ENCODE measurements at regions not wholly inside any gene's neighbourhood (a gene's known extent, or its start where the extent isn't known, plus 50 kb on each side); places are given as distances from the start of the nearest gene placed in this dataset.

GRCh38 chr1:30627994-30628393, 95.4 kb downstream of the MATN1 start:
- no peak overlapping the region for H3K27ac Mint-ChIP-seq
- no peak overlapping the region for H3K4me3 Mint-ChIP-seq
- H3K36me3 Mint-ChIP-seq (ENCODE audit: low read depth) = no peaks in the 10 kb centered on the region
- TF ChIP-seq CTCF (IDR thresholded peaks at IDR 0.05; ENCODE audit: unreplicated experiment in 3 of 3) = no peak
- H3K9me3 Mint-ChIP-seq = peaks cover 28% of the 10 kb centered on the region
- H3K27me3 Mint-ChIP-seq (ENCODE audit: low read depth) = peaks cover 29% of the 10 kb centered on the region
- no peaks in the 10 kb centered on the region for H3K4me1 Mint-ChIP-seq

- Mint-ChIP-seq H3K4me3 (no peak overlapping the region), H3K36me3 (ENCODE audit: low read depth) (no peaks in the 10 kb centered on the region), H3K27me3 (ENCODE audit: low read depth) (peaks cover 26% of the 10 kb centered on the region), H3K9me3 (peaks cover 30% of the 10 kb centered on the region), H3K4me1 (no peaks in the 10 kb centered on the region), H3K27ac (no peak overlapping the region)
- no peak for TF ChIP-seq CTCF (IDR thresholded peaks at IDR 0.05; ENCODE audit: unreplicated experiment in 3 of 3)
Observed at GRCh38 chr1:30627206-30627605, 96.2 kb downstream of the MATN1 start.

GRCh38 chr1:30623431-30623830, 100.0 kb downstream of the MATN1 start:
- Mint-ChIP-seq H3K27ac (no peak overlapping the region), H3K4me3 (no peak overlapping the region), H3K27me3 (ENCODE audit: low read depth) (peaks cover 40% of the 10 kb centered on the region), H3K9me3 (peaks cover 30% of the 10 kb centered on the region), H3K36me3 (ENCODE audit: low read depth) (no peaks in the 10 kb centered on the region), H3K4me1 (no peaks in the 10 kb centered on the region)
- TF ChIP-seq CTCF (IDR thresholded peaks at IDR 0.05; ENCODE audit: unreplicated experiment in 3 of 3) = no peak

GRCh38 chr1:30619619-30620018, 103.8 kb downstream of the MATN1 start:
- no peak overlapping the region for H3K4me3 Mint-ChIP-seq
- H3K27me3 Mint-ChIP-seq (ENCODE audit: low read depth) = peaks cover 41% of the 10 kb centered on the region
- peaks cover 5% of the 10 kb centered on the region for H3K4me1 Mint-ChIP-seq
- no peaks in the 10 kb centered on the region for H3K36me3 Mint-ChIP-seq (ENCODE audit: low read depth)
- no peak overlapping the region for H3K27ac Mint-ChIP-seq
- peaks cover 13% of the 10 kb centered on the region for H3K9me3 Mint-ChIP-seq
- no peak for TF ChIP-seq CTCF (IDR thresholded peaks at IDR 0.05; ENCODE audit: unreplicated experiment in 3 of 3)

- H3K4me1 Mint-ChIP-seq = peaks cover 5% of the 10 kb centered on the region
- no peak overlapping the region for H3K27ac Mint-ChIP-seq
- peaks cover 38% of the 10 kb centered on the region for H3K27me3 Mint-ChIP-seq (ENCODE audit: low read depth)
- H3K4me3 Mint-ChIP-seq = no peak overlapping the region
- no peaks in the 10 kb centered on the region for H3K36me3 Mint-ChIP-seq (ENCODE audit: low read depth)
- peaks cover 5% of the 10 kb centered on the region for H3K9me3 Mint-ChIP-seq
- no peak for TF ChIP-seq CTCF (IDR thresholded peaks at IDR 0.05; ENCODE audit: unreplicated experiment in 3 of 3)
Observed at GRCh38 chr1:30618335-30618747, 105.0 kb downstream of the MATN1 start.

GRCh38 chr1:30616759-30617158, 106.6 kb downstream of the MATN1 start:
- H3K27ac Mint-ChIP-seq = no peak overlapping the region
- no peak overlapping the region for H3K4me3 Mint-ChIP-seq
- H3K9me3 Mint-ChIP-seq = no peaks in the 10 kb centered on the region
- H3K27me3 Mint-ChIP-seq (ENCODE audit: low read depth) = peaks cover 34% of the 10 kb centered on the region
- peaks cover 5% of the 10 kb centered on the region for H3K4me1 Mint-ChIP-seq
- no peak for TF ChIP-seq CTCF (IDR thresholded peaks at IDR 0.05; ENCODE audit: unreplicated experiment in 3 of 3)
- H3K36me3 Mint-ChIP-seq (ENCODE audit: low read depth) = no peaks in the 10 kb centered on the region
